CD8-positive, alpha-beta memory T cell (primary cell): ENCODE measurements at regions not wholly inside any gene's neighbourhood (a gene's known extent, or its start where the extent isn't known, plus 50 kb on each side); places are given as distances from the start of the nearest gene placed in this dataset.

Source experiments
- CTCF ChIA-PET: fragments of 350-600 bp; sonication (Branson Sonifier 250); formaldehyde crosslinking; loops from one replicate; lab custom pipeline; 2021; ENCODE audit warnings: antibody characterized with exemption; lab: Charles Lee
- POLR2A ChIA-PET: fragments of 350-600 bp; sonication (Branson Sonifier 250); formaldehyde crosslinking; loops from one replicate; lab custom pipeline; 2021; ENCODE audit warnings: antibody characterized with exemption; lab: Charles Lee
- DNase-seq, 5 donors: peaks; one replicate each; pipeline versions ENCODE4 v3.0.0 to v3.0.0-alpha.2; 2020 to 2022; ENCODE audit warnings: mixed read lengths in 1 of 5
- H3K27ac ChIP-seq: one replicate; pipeline ENCODE4 v1.7.0; 2013; ENCODE audit warnings: low read depth, mild to moderate bottlenecking, low read length, moderate library complexity
- H3K27me3 ChIP-seq: 2 replicates; pipeline ENCODE4 v1.7.0; 2013; ENCODE audit warnings: low read length, mild to moderate bottlenecking; ENCODE audit not compliant: insufficient read depth, poor library complexity, severe bottlenecking
- H3K36me3 ChIP-seq: 2 replicates; pipeline ENCODE4 v1.7.0; 2013; ENCODE audit warnings: mild to moderate bottlenecking, low read length, moderate library complexity; ENCODE audit not compliant: insufficient read depth
- H3K4me1 ChIP-seq: 2 replicates; pipeline ENCODE4 v1.7.0; 2013; ENCODE audit warnings: mild to moderate bottlenecking, low read length, moderate library complexity; ENCODE audit not compliant: insufficient read depth
- H3K4me3 ChIP-seq: 2 replicates; pipeline ENCODE4 v1.7.0; 2013; ENCODE audit warnings: mild to moderate bottlenecking, low read length
- H3K9me3 ChIP-seq: 2 replicates; pipeline ENCODE4 v1.7.0; 2013; ENCODE audit warnings: mild to moderate bottlenecking, low read length
- H3K27ac Mint-ChIP-seq, 8 donors: one replicate each; pipeline ENCODE4 v1.8.0; 2020 to 2021; ENCODE audit warnings: mixed read lengths in 8 of 8, mild to moderate bottlenecking in 6 of 8, inconsistent platforms in 3 of 8, moderate library complexity in 3 of 8
- H3K27me3 Mint-ChIP-seq, 2 donors: one replicate each; pipeline ENCODE4 v1.8.0; 2020 to 2021; ENCODE audit warnings: mixed read lengths in 2 of 2, mild to moderate bottlenecking in 1 of 2, moderate library complexity in 1 of 2
- H3K36me3 Mint-ChIP-seq, 3 donors: one replicate each; pipeline ENCODE4 v1.8.0; 2020 to 2021; ENCODE audit warnings: mixed read lengths in 3 of 3, inconsistent platforms in 1 of 3, mild to moderate bottlenecking in 1 of 3
- H3K4me1 Mint-ChIP-seq, 3 donors: one replicate each; pipeline ENCODE4 v1.8.0; 2020 to 2021; ENCODE audit warnings: mixed read lengths in 3 of 3, inconsistent platforms in 1 of 3, mild to moderate bottlenecking in 1 of 3
- H3K4me3 Mint-ChIP-seq, 7 donors: one replicate each; pipeline ENCODE4 v1.8.0; 2020 to 2021; ENCODE audit warnings: mixed read lengths in 7 of 7, mild to moderate bottlenecking in 6 of 7, moderate library complexity in 4 of 7, inconsistent platforms in 2 of 7
- H3K9me3 Mint-ChIP-seq, 5 donors: one replicate each; pipeline ENCODE4 v1.8.0; 2020 to 2022; ENCODE audit warnings: mixed read lengths in 5 of 5, mild to moderate bottlenecking in 3 of 5, moderate library complexity in 2 of 5, inconsistent platforms in 1 of 5

- no peaks in the 10 kb centered on the region for H3K4me1 Mint-ChIP-seq
- ChIA-PET POLR2A (no interaction called here), CTCF (no interaction called here)
- DNase-seq = no peak
- peaks cover 0 to 4% (median 2%) of the 10 kb centered on the region in 5 donors for H3K9me3 Mint-ChIP-seq
- Histone ChIP-seq H3K9me3 (no peaks in the 10 kb centered on the region), H3K27me3 (no peaks in the 10 kb centered on the region), H3K4me1 (no peaks in the 10 kb centered on the region), H3K36me3 (no peaks in the 10 kb centered on the region), H3K4me3 (no peak overlapping the region), H3K27ac (no peak overlapping the region)
- H3K27me3 Mint-ChIP-seq = no peaks in the 10 kb centered on the region
- no peak overlapping the region for H3K27ac Mint-ChIP-seq
- H3K36me3 Mint-ChIP-seq = no peaks in the 10 kb centered on the region
- no peak overlapping the region for H3K4me3 Mint-ChIP-seq
Observed at GRCh38 chr10:83195021-83195420, 944.3 kb upstream of the GHITM start.

DNA sequence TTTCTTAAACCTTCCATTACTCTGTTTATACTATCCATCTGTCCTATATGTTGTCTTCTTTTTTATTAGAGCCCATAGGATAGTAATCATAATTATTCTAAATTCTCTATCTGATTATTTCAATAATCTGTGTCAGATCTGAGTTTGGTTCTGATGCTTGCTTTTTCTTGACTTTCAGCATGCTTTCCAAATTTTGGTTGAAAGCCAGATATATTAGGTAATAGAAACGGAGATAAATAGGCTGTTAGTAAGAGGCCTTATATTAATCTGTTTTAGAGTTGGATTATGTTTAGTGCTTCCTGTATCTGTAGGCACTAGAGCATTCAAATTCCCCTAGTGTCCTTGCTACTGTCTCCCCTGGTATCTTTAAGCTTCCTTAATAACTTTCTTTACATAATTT is 939.9 kb upstream of the GHITM start:
- Mint-ChIP-seq H3K36me3 (no peaks in the 10 kb centered on the region), H3K27ac (no peak overlapping the region), H3K9me3 (peaks cover 1 to 7% (median 5%) of the 10 kb centered on the region in 5 donors), H3K4me1 (no peaks in the 10 kb centered on the region), H3K4me3 (no peak overlapping the region), H3K27me3 (no peaks in the 10 kb centered on the region)
- DNase-seq = no peak
- Histone ChIP-seq H3K9me3 (no peaks in the 10 kb centered on the region), H3K36me3 (no peaks in the 10 kb centered on the region), H3K27me3 (no peaks in the 10 kb centered on the region), H3K27ac (no peak overlapping the region), H3K4me3 (no peak overlapping the region), H3K4me1 (no peaks in the 10 kb centered on the region)
- ChIA-PET POLR2A (no interaction called here), CTCF (no interaction called here)

DNA sequence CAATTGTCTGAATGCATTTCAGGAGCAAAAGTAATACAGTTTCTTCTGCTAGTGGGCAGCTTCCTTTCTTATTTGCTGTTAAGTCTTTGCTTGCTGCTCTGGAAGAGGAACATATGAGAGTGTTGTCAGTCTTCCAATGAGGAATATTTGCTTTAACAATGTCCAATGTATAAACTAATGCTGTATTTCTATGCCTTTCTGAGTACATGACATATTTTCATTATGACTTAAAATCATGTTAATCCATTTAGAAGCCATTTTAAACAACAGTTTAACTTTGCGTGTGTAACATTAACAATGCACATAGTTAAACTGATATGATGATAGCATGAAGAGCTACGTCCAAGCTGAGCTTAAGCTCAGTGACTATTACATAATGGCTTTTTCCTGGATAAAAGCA is 933.4 kb upstream of the GHITM start:
- H3K9me3 ChIP-seq = no peaks in the 10 kb centered on the region
- H3K27ac ChIP-seq = no peak overlapping the region
- H3K4me3 Mint-ChIP-seq = no peak overlapping the region
- ChIA-PET POLR2A (no interaction called here), CTCF (no interaction called here)
- H3K27me3 Mint-ChIP-seq = no peaks in the 10 kb centered on the region
- DNase-seq = no peak
- H3K27ac Mint-ChIP-seq = no peak overlapping the region
- peaks cover 2 to 8% (median 6%) of the 10 kb centered on the region in 5 donors for H3K9me3 Mint-ChIP-seq
- no peaks in the 10 kb centered on the region for H3K4me1 ChIP-seq
- no peaks in the 10 kb centered on the region for H3K27me3 ChIP-seq
- H3K4me1 Mint-ChIP-seq = no peaks in the 10 kb centered on the region
- no peaks in the 10 kb centered on the region for H3K36me3 Mint-ChIP-seq
- no peak overlapping the region for H3K4me3 ChIP-seq
- H3K36me3 ChIP-seq = no peaks in the 10 kb centered on the region

- no peaks in the 10 kb centered on the region for H3K4me1 ChIP-seq
- no peaks in the 10 kb centered on the region for H3K4me1 Mint-ChIP-seq
- H3K36me3 Mint-ChIP-seq = no peaks in the 10 kb centered on the region
- H3K36me3 ChIP-seq = no peaks in the 10 kb centered on the region
- H3K9me3 Mint-ChIP-seq = peaks cover 1 to 5% (median 4%) of the 10 kb centered on the region in 5 donors
- H3K27me3 ChIP-seq = no peaks in the 10 kb centered on the region
- H3K27ac ChIP-seq = no peak overlapping the region
- no peak overlapping the region for H3K4me3 Mint-ChIP-seq
- H3K27me3 Mint-ChIP-seq = no peaks in the 10 kb centered on the region
- no peak overlapping the region for H3K4me3 ChIP-seq
- ChIA-PET POLR2A (no interaction called here), CTCF (no interaction called here)
- no peaks in the 10 kb centered on the region for H3K9me3 ChIP-seq
- DNase-seq = no peak
- no peak overlapping the region for H3K27ac Mint-ChIP-seq
Observed at GRCh38 chr10:83212632-83213334, 926.5 kb upstream of the GHITM start.

DNA sequence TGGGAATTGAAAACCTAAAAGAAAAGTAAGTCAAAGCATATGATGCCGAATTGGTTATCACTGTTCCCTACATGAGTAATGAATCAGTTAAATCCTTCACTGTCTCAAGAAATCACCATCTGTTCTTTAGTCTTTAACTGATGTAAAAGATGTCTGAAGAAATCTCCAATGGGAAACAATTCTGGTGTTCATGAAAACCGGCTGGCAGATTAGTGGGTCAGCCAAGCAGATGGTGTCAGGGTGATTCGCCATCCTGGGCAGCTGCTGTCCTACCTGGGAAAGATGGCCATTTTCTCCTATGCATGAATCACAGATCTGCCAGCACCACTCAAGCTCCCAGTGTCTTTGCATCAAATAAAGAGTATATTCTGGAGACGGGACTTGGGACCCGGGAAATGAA is 925.2 kb upstream of the GHITM start:
- Mint-ChIP-seq H3K9me3 (peaks cover 4 to 12% (median 5%) of the 10 kb centered on the region in 5 donors), H3K27ac (no peak overlapping the region), H3K27me3 (no peaks in the 10 kb centered on the region), H3K4me1 (no peaks in the 10 kb centered on the region), H3K4me3 (no peak overlapping the region), H3K36me3 (no peaks in the 10 kb centered on the region)
- Histone ChIP-seq H3K4me3 (no peak overlapping the region), H3K9me3 (no peaks in the 10 kb centered on the region), H3K4me1 (no peaks in the 10 kb centered on the region), H3K27me3 (no peaks in the 10 kb centered on the region), H3K36me3 (no peaks in the 10 kb centered on the region), H3K27ac (no peak overlapping the region)
- no peak for DNase-seq
- CTCF ChIA-PET = no interaction called here
- POLR2A ChIA-PET = no interaction called here

- H3K9me3 ChIP-seq = no peaks in the 10 kb centered on the region
- no peaks in the 10 kb centered on the region for H3K4me1 ChIP-seq
- Mint-ChIP-seq H3K9me3 (peaks cover 0 to 12% (median 5%) of the 10 kb centered on the region in 5 donors), H3K36me3 (no peaks in the 10 kb centered on the region), H3K4me3 (no peak overlapping the region), H3K4me1 (no peaks in the 10 kb centered on the region), H3K27ac (no peak overlapping the region), H3K27me3 (no peaks in the 10 kb centered on the region)
- ChIA-PET POLR2A (no interaction called here), CTCF (no interaction called here)
- no peak for DNase-seq
- H3K4me3 ChIP-seq = no peak overlapping the region
- no peak overlapping the region for H3K27ac ChIP-seq
- H3K27me3 ChIP-seq = no peaks in the 10 kb centered on the region
- H3K36me3 ChIP-seq = no peaks in the 10 kb centered on the region
Observed at GRCh38 chr10:83218205-83218604, 921.1 kb upstream of the GHITM start.

GRCh38 chr10:83222300-83222699 is 917.0 kb upstream of the GHITM start:
- Mint-ChIP-seq H3K27me3 (no peaks in the 10 kb centered on the region), H3K4me1 (no peaks in the 10 kb centered on the region), H3K4me3 (no peak overlapping the region), H3K36me3 (no peaks in the 10 kb centered on the region), H3K27ac (no peak overlapping the region), H3K9me3 (peaks cover 0 to 12% (median 5%) of the 10 kb centered on the region in 5 donors)
- Histone ChIP-seq H3K27ac (no peak overlapping the region), H3K36me3 (no peaks in the 10 kb centered on the region), H3K4me1 (no peaks in the 10 kb centered on the region), H3K9me3 (no peaks in the 10 kb centered on the region), H3K27me3 (no peaks in the 10 kb centered on the region), H3K4me3 (no peak overlapping the region)
- ChIA-PET POLR2A (no interaction called here), CTCF (no interaction called here)
- DNase-seq = no peak

DNA sequence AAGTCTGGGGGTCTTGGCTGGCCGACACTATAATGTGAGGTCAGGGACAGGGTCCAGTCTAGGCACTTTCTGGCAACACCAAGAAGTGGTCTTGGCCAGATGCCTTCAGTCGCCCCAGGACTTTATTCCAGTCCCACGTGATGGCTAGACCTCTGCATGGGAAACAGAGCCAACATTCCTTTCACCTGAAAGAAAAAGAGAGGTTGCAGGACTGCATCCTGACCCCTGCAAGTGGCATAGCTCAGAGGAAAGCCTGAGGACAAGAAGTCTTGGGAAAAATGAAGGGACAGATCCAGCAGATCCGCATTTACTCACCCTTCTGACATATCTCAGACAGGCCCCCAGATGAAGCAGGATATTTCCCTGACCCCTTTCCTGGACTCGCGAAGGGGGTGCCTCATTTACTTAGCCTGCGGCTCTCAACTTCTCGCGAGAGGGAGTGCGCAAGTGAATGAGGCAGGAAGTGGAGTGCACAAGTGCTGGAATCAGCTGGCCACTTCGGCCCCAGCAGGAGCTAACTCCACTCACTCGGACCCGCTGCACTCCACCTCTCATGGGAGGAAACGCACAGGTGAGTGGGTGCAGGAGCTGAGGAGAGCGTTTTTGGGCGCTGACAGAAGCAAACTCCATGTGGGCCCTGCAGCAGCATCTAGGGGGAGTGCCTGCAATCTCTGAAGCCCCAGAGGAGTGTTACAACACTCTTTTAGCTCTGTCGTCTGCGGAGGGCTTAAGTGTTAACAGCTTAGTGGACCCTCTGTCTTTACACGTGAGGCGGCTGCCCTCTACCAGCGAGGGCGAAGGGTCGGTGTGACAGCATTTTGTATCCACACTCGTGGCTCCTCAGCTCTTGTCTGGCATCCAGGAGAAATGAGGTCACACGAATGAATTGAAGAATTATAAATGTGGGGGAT is 916.2 kb upstream of the GHITM start:
- H3K4me1 ChIP-seq = no peaks in the 10 kb centered on the region
- Mint-ChIP-seq H3K4me3 (no peak overlapping the region), H3K27ac (no peak overlapping the region), H3K27me3 (no peaks in the 10 kb centered on the region), H3K36me3 (no peaks in the 10 kb centered on the region), H3K4me1 (no peaks in the 10 kb centered on the region), H3K9me3 (peaks cover 0 to 8% (median 5%) of the 10 kb centered on the region in 5 donors)
- no peak overlapping the region for H3K27ac ChIP-seq
- no peak overlapping the region for H3K4me3 ChIP-seq
- no peaks in the 10 kb centered on the region for H3K9me3 ChIP-seq
- ChIA-PET CTCF (no interaction called here), POLR2A (no interaction called here)
- H3K27me3 ChIP-seq = no peaks in the 10 kb centered on the region
- DNase-seq = no peak
- no peaks in the 10 kb centered on the region for H3K36me3 ChIP-seq
